T47D (cell line): ENCODE measurements at regions not wholly inside any gene's neighbourhood (a gene's known extent, or its start where the extent isn't known, plus 50 kb on each side); places are given as distances from the start of the nearest gene placed in this dataset.
A peak's percentile ranks its signal among the peaks of the same experiment; 100 is the strongest.
"Not testable (repeated sequence)": the region's sequence is repeated elsewhere in the genome, so short reads cannot be mapped to it uniquely, and the experiment has no call there.

Experiments
- DNase-seq, 2 experiments: peaks; one replicate each; pipeline versions ENCODE4 v3.0.0 to v3.0.0-alpha.2; 2011 to 2012; ENCODE audit warnings: low read depth in 1 of 2, low spot score in 1 of 2
- in situ Hi-C: cut with HindIII; loops from 2 replicates; pipeline ENCODE4 v1.10.0; 2016; ENCODE audit warnings: low sequenced_read_pairs, low pct_unique_long_range_greater_than_20kb

DNA sequence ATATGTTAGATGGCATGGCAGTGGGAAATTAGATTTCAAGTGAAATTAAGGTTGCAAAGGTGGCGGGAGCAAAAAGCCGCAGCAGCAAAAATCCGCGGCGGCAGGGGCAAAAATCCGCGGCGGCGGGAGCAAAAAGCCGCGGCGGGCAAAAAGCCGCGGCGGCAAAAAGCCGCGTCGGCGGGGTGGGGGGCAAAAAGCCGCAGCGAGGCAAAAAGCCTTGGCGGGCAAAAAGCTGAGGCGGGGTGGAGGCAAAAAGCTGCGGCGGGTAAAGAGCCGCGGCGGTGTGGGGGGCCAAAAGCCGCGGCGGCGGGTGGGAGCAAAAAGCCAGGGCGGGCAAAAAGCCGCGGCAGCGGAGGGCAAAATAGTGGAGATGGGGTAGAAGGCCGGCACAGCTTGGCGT lies 197.6 kb downstream of the TP53TG3 start:
- in situ Hi-C loops, DNase-seq: not testable (repeated sequence)

DNA sequence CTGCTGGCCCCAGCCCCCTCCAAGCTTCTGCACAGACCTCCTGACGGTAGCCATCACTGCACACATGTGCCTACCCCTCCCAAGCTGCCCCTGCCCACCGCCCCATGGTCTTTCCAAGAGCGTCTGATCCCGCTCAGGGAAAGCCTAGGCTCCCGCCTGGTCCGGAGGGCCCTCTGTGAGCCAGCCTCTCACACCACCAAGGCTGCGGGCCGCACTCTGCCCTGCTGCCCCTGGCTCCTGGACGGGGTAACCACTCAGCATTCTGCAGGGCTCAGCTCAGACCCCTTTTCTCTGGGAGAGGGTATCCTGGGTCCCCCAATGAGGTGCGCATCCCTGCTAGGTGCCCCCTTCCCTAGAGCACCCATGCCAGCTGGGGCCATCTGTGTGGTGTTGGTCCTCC lies 198.4 kb downstream of the TP53TG3 start:
- DNase-seq, in situ Hi-C loops: not testable (repeated sequence)

DNA sequence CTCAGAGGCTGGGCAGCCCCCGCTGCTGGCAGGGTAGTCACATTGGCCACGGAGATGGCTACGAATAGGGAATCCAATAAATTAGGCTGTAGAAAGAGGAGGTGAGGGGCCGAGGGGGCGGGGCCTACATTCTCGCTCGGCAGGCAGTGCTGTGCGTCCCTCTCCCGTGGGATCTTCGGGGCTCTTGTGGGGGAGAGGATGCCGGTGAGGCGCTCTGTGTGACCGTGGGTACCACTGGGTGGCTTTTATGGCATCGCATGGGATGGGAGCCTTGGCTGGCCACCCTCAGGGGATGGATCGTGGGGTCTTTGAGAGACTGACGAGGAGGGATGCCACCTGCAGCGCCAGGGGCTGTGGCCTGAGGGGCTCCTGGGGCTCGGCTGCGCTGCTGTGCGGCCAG lies 201.6 kb downstream of the TP53TG3 start:
- DNase-seq, in situ Hi-C loops: not testable (repeated sequence)

DNA sequence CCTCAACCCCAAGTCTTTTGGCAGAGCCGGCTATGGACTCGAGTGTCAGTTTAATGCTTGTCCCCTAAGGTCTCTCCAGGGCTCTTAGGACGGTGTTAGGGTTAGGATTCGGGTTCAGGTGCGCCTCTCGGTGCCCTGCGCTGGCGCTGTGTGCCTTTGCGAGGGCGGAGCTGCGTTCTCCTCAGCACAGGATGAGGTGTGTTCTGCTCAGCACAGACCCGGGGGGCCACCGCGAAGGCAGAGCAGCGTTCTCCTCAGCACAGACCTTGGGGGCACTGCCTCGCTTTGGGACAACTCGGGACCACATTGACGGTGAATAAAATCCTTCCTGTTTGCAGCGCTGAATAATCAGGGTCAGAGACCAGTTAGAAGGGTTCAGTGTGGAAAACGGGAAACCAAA lies 208.6 kb downstream of the TP53TG3D start:
- DNase-seq = peak in 1 of 2 experiments; percentile 2
- in situ Hi-C loops = not testable (repeated sequence)

DNA sequence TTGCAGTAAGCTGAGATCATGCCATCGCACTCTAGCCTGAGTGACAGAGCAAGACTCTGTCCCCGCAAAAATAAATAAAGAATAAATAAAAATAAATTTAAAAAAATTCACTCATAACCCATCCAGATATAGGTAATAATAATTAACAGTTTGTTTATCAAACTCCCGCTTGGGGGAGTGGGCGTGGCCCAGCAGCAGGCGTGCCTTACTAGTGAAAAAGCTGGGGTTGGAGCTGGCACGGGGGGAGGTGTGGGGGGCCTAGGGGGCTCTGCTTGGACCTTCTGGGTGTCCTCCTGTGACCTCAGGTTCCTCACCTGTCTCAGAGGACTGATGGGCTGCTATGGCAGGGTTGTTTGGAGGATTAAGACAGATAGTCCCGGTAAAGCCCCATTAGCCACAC lies 207.9 kb downstream of the TP53TG3D start:
- in situ Hi-C loops = not testable (repeated sequence)

More for the DNA sequence above, 207.9 kb downstream of the TP53TG3D start:
- DNase-seq = not testable (repeated sequence)
